ENCODE measurements at regions not wholly inside any gene's neighbourhood (a gene's known extent, or its start where the extent isn't known, plus 50 kb on each side); places are given as distances from the start of the nearest gene placed in this dataset.

DNA sequence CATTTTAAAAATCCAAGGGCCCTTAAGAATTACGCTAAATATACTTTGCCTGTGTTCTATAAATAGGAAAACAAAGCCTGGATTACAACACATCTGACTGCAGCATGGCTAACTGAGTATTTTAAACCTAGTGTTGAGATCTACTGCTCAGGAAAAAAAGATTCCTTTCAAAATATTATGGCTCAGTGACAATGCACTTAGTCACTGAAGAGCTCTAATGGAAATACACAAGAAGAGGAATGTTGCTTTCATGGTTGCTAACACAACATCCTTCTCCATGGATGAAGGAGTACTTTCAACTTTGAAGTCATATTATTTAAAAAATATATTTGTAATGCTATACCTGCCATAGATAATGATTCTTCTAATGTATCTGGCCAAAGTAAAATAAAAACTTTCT lies 248.3 kb upstream of the NEGR1 start:
- Histone ChIP-seq H3K4me3 (no peak overlapping the region), H3K4me1 (ENCODE audit: low read depth) (no peaks in the 10 kb centered on the region), H3K9me3 (no peaks in the 10 kb centered on the region), H3K36me3 (ENCODE audit: low read depth) (no peaks in the 10 kb centered on the region)
- ATAC-seq (no peak), DNase-seq (no peak)
- TF ChIP-seq, protein P1, sequence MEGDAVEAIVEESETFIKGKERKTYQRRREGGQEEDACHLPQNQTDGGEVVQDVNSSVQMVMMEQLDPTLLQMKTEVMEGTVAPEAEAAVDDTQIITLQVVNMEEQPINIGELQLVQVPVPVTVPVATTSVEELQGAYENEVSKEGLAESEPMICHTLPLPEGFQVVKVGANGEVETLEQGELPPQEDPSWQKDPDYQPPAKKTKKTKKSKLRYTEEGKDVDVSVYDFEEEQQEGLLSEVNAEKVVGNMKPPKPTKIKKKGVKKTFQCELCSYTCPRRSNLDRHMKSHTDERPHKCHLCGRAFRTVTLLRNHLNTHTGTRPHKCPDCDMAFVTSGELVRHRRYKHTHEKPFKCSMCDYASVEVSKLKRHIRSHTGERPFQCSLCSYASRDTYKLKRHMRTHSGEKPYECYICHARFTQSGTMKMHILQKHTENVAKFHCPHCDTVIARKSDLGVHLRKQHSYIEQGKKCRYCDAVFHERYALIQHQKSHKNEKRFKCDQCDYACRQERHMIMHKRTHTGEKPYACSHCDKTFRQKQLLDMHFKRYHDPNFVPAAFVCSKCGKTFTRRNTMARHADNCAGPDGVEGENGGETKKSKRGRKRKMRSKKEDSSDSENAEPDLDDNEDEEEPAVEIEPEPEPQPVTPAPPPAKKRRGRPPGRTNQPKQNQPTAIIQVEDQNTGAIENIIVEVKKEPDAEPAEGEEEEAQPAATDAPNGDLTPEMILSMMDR (IDR thresholded peaks at IDR 0.05), result no peak
- intact Hi-C loops (cut with DNase I, micrococcal nuclease), result no loop called here

GRCh38 chr1:72526926-72527325 lies 244.6 kb upstream of the NEGR1 start:
- TF ChIP-seq, protein P1 (IDR thresholded peaks at IDR 0.05), result no peak
- intact Hi-C loops (cut with DNase I, micrococcal nuclease), result no loop called here
- DNase-seq, result no peak
- no peaks in the 10 kb centered on the region for H3K4me1 ChIP-seq (ENCODE audit: low read depth)
- no peak for ATAC-seq
- no peaks in the 10 kb centered on the region for H3K9me3 ChIP-seq
- H3K36me3 ChIP-seq (ENCODE audit: low read depth), result no peaks in the 10 kb centered on the region
- no peak overlapping the region for H3K4me3 ChIP-seq

DNA sequence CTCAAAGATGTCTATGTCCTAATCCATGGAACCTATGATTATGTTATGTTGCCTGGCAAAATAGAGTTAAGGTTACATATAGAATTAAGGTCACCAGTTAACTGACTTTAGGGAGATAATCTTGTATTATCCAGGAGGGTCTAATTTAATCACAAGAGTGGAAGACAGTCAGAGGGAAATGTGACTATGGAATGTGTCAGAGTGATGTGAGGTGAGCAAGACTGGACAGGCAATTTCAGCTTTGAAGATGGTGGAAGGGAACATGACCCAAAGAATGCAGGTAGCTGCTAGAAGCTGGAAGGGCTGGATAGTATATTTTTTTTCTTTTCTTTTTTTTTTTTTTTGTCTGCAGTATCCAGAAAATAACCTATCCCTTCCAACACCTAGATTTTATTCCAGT lies 241.7 kb upstream of the NEGR1 start:
- Histone ChIP-seq H3K36me3 (ENCODE audit: low read depth) (no peaks in the 10 kb centered on the region), H3K9me3 (no peaks in the 10 kb centered on the region), H3K4me3 (no peak overlapping the region), H3K4me1 (ENCODE audit: low read depth) (no peaks in the 10 kb centered on the region)
- DNase-seq (no peak), ATAC-seq (no peak)
- intact Hi-C loops (cut with DNase I, micrococcal nuclease), result no loop called here
- TF ChIP-seq, protein P1 (IDR thresholded peaks at IDR 0.05), result no peak

DNA sequence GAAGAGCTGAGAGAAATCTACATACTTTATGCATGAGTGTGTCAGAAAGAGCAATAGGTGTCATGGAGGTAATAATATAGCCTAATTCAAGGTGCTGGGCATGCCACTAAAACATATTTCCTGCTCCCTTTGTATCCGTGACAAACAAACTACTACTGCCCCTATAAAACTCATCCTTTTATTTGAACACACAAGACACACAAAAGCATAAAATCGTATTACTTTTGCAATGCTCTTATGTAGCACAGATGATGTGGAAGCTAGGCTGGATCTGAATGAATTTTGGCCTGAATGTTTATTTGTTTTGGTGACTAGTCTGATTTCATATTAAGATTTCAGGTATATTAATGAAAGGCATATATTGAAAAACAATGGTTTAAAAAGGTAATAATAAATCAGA lies 239.3 kb upstream of the NEGR1 start:
- H3K9me3 ChIP-seq, result no peaks in the 10 kb centered on the region
- ATAC-seq (no peak), DNase-seq (no peak)
- no peaks in the 10 kb centered on the region for H3K4me1 ChIP-seq (ENCODE audit: low read depth)
- no peaks in the 10 kb centered on the region for H3K36me3 ChIP-seq (ENCODE audit: low read depth)
- TF ChIP-seq, protein P1 (IDR thresholded peaks at IDR 0.05), result no peak
- intact Hi-C loops (cut with DNase I, micrococcal nuclease), result no loop called here
- H3K4me3 ChIP-seq, result no peak overlapping the region

GRCh38 chr1:72516826-72517225 lies 234.5 kb upstream of the NEGR1 start:
- Histone ChIP-seq H3K9me3 (no peaks in the 10 kb centered on the region), H3K36me3 (ENCODE audit: low read depth) (no peaks in the 10 kb centered on the region), H3K4me1 (ENCODE audit: low read depth) (no peaks in the 10 kb centered on the region), H3K4me3 (no peak overlapping the region)
- ATAC-seq (no peak), DNase-seq (no peak)
- TF ChIP-seq, protein P1 (IDR thresholded peaks at IDR 0.05), result no peak
- intact Hi-C loops (cut with DNase I, micrococcal nuclease), result no loop called here

- TF ChIP-seq, protein P1 (IDR thresholded peaks at IDR 0.05), result no peak
- Histone ChIP-seq H3K4me3 (no peak overlapping the region), H3K36me3 (ENCODE audit: low read depth) (no peaks in the 10 kb centered on the region), H3K4me1 (ENCODE audit: low read depth) (no peaks in the 10 kb centered on the region), H3K9me3 (no peaks in the 10 kb centered on the region)
- ATAC-seq (no peak), DNase-seq (no peak)
- intact Hi-C loops (cut with DNase I, micrococcal nuclease), result no loop called here
Measured at GRCh38 chr1:72516264-72516663, 233.9 kb upstream of the NEGR1 start.
